ENCODE measurements at regions not wholly inside any gene's neighbourhood (a gene's known extent, or its start where the extent isn't known, plus 50 kb on each side); places are given as distances from the start of the nearest gene placed in this dataset.

DNA sequence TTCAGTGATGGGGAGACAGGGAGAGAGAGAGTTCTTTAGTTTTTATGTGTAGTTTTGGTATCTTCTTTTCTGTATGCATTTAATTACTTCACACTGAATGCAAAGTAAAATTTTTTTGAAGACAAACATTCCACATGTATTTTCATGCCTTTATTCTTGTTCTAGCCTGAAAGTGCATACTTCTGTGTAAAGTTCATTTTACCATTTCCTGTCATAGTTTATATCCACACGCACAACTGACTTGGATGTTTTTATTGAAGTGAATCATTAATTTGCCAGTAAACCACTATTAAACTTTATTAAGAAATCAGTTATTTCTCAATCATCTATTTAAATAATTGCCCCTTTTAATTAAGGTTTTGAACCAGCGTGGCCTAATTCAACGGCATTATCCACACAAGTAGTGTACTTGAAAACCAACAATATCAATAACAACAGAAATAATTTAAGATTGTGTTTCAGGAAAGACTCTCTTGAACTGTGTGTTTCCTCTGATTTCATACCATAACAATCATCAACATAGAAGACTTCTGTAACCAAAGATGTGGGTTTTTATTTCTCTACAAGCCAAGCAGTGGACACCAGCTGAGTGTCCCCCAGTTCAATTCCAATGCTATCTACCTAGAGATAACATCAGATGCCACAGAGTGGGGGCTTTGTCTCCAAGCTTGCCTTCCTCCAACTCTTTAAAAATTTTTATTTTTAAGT, 512.7 kb upstream of the JAG1 start:
- ATAC-seq (ENCODE audit: low FRiP score): no peak
- DNase-seq (ENCODE audit: low spot score): no peak
- TF ChIP-seq, protein P1, sequence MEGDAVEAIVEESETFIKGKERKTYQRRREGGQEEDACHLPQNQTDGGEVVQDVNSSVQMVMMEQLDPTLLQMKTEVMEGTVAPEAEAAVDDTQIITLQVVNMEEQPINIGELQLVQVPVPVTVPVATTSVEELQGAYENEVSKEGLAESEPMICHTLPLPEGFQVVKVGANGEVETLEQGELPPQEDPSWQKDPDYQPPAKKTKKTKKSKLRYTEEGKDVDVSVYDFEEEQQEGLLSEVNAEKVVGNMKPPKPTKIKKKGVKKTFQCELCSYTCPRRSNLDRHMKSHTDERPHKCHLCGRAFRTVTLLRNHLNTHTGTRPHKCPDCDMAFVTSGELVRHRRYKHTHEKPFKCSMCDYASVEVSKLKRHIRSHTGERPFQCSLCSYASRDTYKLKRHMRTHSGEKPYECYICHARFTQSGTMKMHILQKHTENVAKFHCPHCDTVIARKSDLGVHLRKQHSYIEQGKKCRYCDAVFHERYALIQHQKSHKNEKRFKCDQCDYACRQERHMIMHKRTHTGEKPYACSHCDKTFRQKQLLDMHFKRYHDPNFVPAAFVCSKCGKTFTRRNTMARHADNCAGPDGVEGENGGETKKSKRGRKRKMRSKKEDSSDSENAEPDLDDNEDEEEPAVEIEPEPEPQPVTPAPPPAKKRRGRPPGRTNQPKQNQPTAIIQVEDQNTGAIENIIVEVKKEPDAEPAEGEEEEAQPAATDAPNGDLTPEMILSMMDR (IDR thresholded peaks at IDR 0.05): no peak

DNA sequence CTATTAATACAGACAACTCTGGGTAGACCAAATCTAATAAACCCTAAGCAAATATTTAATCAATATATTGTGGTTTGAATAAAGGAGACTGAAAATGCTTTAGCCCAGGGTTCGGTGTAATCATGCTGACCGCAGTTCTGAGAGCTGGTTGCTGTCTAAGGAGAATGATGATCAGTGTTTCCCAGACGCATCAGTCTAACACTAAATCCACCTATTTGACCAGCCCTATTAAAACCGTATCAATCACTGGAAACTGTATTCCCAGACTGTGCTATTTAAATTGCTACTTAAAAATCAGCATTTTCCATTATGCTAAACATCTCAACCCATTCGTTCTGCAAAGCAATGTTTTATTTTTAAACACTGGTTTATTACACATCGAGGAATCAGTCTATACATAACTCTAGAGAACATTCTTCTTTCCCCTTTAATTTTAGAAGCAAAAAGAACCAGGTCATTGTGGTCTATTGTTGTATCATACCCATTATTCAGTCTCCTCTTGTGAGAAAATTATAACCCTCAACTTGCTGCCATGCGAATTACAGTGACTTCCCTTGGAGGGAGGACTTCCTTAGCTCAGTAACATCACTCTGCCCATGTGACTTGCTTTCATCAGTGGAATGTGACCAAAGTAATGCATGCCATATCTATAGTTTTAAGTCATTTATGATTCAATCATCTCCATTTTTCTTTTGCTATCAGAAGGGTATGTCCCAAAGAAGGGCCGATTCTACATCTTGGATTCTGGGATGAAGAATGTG, 515.2 kb upstream of the JAG1 start:
- ATAC-seq (ENCODE audit: low FRiP score) (no peak), DNase-seq (ENCODE audit: low spot score) (no peak)
- TF ChIP-seq, protein P1 (IDR thresholded peaks at IDR 0.05): no peak

DNA sequence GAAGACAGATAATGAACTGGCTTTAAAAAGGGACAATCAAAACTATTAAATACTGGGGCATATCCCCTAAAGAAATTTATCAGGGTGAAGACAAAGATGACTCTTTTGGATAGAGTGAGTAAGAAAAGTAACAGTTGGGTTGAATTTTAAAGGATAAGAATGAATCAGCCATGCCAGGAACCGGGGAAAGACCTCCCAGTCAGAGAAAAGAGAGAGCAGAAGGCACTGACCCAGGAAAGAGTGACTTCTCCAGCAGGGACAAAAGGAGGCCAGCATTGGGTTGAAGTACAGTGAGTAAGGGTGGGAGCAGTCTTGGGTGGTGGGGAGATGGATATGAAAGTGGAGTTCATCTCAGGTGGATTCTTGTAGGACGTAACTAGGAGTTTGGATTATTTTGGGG, 516.9 kb upstream of the JAG1 start:
- DNase-seq (ENCODE audit: low spot score): no peak
- no peak for ATAC-seq (ENCODE audit: low FRiP score)
- TF ChIP-seq, protein P1 (IDR thresholded peaks at IDR 0.05): no peak

DNA sequence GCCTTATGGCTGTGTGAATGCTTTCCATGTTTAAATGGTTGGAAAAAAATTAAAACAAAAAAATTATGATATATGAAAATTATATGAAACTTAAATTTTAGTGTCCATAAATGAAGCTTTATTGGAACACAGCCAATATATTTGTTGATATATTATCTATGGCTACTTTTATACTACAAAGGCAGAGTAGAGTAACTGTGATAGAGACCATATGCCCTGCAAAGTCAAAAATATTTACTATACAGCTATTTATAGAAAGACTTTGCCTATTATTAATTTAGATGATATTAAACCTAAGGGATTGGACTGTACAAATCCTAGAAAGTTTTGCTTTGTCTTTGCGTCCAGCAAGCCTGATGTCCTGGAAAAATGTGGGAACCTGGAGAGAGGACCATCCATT, 518.3 kb upstream of the JAG1 start:
- ATAC-seq (ENCODE audit: low FRiP score) (no peak), DNase-seq (ENCODE audit: low spot score) (no peak)
- TF ChIP-seq, protein P1 (IDR thresholded peaks at IDR 0.05): no peak

DNA sequence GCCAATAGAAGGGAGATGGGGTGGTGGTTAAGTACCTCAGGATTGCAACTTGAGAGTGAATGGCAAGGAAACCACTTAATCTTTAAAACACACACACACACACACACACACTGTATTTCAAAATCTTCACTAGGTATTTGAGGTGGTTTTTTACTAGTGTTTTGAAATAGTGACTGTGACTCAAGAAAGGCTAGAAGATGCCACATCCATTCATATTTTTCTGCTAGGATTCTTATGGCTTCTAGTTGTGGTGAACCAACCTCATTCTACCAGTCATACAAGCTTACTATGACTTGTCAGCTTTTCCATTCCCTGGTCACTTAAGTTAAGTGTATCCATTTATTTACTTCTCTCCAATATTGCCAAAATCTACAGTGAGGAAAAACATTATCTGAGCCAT, 519.4 kb upstream of the JAG1 start:
- TF ChIP-seq, protein P1 (IDR thresholded peaks at IDR 0.05): no peak
- ATAC-seq (ENCODE audit: low FRiP score): no peak

DNA sequence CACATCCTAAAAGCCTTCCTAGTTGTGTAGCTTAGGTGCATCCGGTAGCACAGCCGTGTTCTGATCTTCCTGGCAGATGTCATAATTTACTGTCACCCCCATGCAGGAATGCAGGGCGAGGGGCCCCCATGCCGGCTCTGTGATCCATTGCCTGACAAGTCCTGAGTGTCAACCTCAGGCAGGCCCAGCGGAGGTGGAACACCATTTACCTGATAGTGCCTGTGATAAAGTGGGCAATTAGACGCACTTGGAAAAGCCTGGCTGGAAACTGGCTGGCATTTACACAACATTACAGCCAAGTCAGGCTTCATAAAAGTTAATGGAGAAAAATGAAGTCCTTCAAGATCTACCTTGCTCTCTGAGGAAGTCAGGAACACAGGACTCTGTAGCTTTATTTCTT, 521.4 kb upstream of the JAG1 start:
- TF ChIP-seq, protein P1 (IDR thresholded peaks at IDR 0.05): no peak
- DNase-seq (ENCODE audit: low spot score): no peak
- no peak for ATAC-seq (ENCODE audit: low FRiP score)

More for the DNA sequence above, 519.4 kb upstream of the JAG1 start:
- no peak for DNase-seq (ENCODE audit: low spot score)

All from omental fat pad (tissue), 3 donors.